ENCODE measurements at regions not wholly inside any gene's neighbourhood (a gene's known extent, or its start where the extent isn't known, plus 50 kb on each side); places are given as distances from the start of the nearest gene placed in this dataset.

GRCh38 chr9:18184401-18184800, 289.6 kb upstream of the ADAMTSL1 start:
- H3K27ac ChIP-seq (ENCODE audit: low read depth, low read length) = no peak overlapping the region
- no peak overlapping the region for H2AFZ ChIP-seq (ENCODE audit: low read depth, low read length, severe bottlenecking)
- no peak overlapping the region for H3K4me2 ChIP-seq (ENCODE audit: low read depth, low read length, poor library complexity, severe bottlenecking)
- no peaks in the 10 kb centered on the region for H3K27me3 ChIP-seq (ENCODE audit: low read length)
- H3K9me3 ChIP-seq (ENCODE audit: insufficient read depth, low read length) = no peaks in the 10 kb centered on the region
- no peaks in the 10 kb centered on the region for H3K36me3 ChIP-seq (ENCODE audit: low read length)
- no peaks in the 10 kb centered on the region for H4K20me1 ChIP-seq (ENCODE audit: low read depth, low read length)
- no peaks in the 10 kb centered on the region for H3K9me2 ChIP-seq (replicated peaks; ENCODE audit: insufficient read depth, low read length)
- H3K79me2 ChIP-seq (ENCODE audit: insufficient read depth, low read length) = no peaks in the 10 kb centered on the region
- no peak overlapping the region for H3K4me3 ChIP-seq (ENCODE audit: insufficient read depth, low read length, poor library complexity, severe bottlenecking)
- TF ChIP-seq EZH2phosphoT487 (conservative IDR thresholded peaks at IDR 0.05; ENCODE audit: low read length) (no peak), CTCF (IDR thresholded peaks at IDR 0.05; ENCODE audit: insufficient read depth, low read length, poor library complexity, severe bottlenecking) (no peak)
- H3F3A ChIP-seq (ENCODE audit: insufficient read depth) = no peaks in the 10 kb centered on the region
- H3K9ac ChIP-seq (ENCODE audit: low read length) = no peak overlapping the region

GRCh38 chr9:18185196-18185595, 288.8 kb upstream of the ADAMTSL1 start:
- no peaks in the 10 kb centered on the region for H3K79me2 ChIP-seq (ENCODE audit: insufficient read depth, low read length)
- H3K4me3 ChIP-seq (ENCODE audit: insufficient read depth, low read length, poor library complexity, severe bottlenecking) = no peak overlapping the region
- no peaks in the 10 kb centered on the region for H3K27me3 ChIP-seq (ENCODE audit: low read length)
- no peak overlapping the region for H3K27ac ChIP-seq (ENCODE audit: low read depth, low read length)
- no peaks in the 10 kb centered on the region for H4K20me1 ChIP-seq (ENCODE audit: low read depth, low read length)
- no peaks in the 10 kb centered on the region for H3F3A ChIP-seq (ENCODE audit: insufficient read depth)
- no peaks in the 10 kb centered on the region for H3K9me3 ChIP-seq (ENCODE audit: insufficient read depth, low read length)
- H3K9ac ChIP-seq (ENCODE audit: low read length) = no peak overlapping the region
- TF ChIP-seq EZH2phosphoT487 (conservative IDR thresholded peaks at IDR 0.05; ENCODE audit: low read length) = no peak
- no peak overlapping the region for H2AFZ ChIP-seq (ENCODE audit: low read depth, low read length, severe bottlenecking)
- H3K36me3 ChIP-seq (ENCODE audit: low read length) = no peaks in the 10 kb centered on the region
- H3K4me2 ChIP-seq (ENCODE audit: low read depth, low read length, poor library complexity, severe bottlenecking) = no peak overlapping the region
- H3K9me2 ChIP-seq (replicated peaks; ENCODE audit: insufficient read depth, low read length) = no peaks in the 10 kb centered on the region

- Histone ChIP-seq H3K27ac (ENCODE audit: low read depth, low read length) (no peak overlapping the region), H4K20me1 (ENCODE audit: low read depth, low read length) (no peaks in the 10 kb centered on the region), H3K27me3 (ENCODE audit: low read length) (no peaks in the 10 kb centered on the region), H3K4me2 (ENCODE audit: low read depth, low read length, poor library complexity, severe bottlenecking) (no peak overlapping the region), H3K4me3 (ENCODE audit: insufficient read depth, low read length, poor library complexity, severe bottlenecking) (no peak overlapping the region), H3F3A (ENCODE audit: insufficient read depth) (no peaks in the 10 kb centered on the region), H3K9ac (ENCODE audit: low read length) (no peak overlapping the region), H3K79me2 (ENCODE audit: insufficient read depth, low read length) (no peaks in the 10 kb centered on the region), H3K9me2 (replicated peaks; ENCODE audit: insufficient read depth, low read length) (no peaks in the 10 kb centered on the region), H3K9me3 (ENCODE audit: insufficient read depth, low read length) (no peaks in the 10 kb centered on the region), H3K36me3 (ENCODE audit: low read length) (no peaks in the 10 kb centered on the region), H2AFZ (ENCODE audit: low read depth, low read length, severe bottlenecking) (no peak overlapping the region)
- TF ChIP-seq EZH2phosphoT487 (conservative IDR thresholded peaks at IDR 0.05; ENCODE audit: low read length) = no peak
- no peak for TF ChIP-seq CTCF (IDR thresholded peaks at IDR 0.05; ENCODE audit: insufficient read depth, low read length, poor library complexity, severe bottlenecking)
Observed at GRCh38 chr9:18188971-18189370, 285.0 kb upstream of the ADAMTSL1 start.

- no peak overlapping the region for H3K4me2 ChIP-seq (ENCODE audit: low read depth, low read length, poor library complexity, severe bottlenecking)
- H3K9ac ChIP-seq (ENCODE audit: low read length) = no peak overlapping the region
- no peak overlapping the region for H3K4me3 ChIP-seq (ENCODE audit: insufficient read depth, low read length, poor library complexity, severe bottlenecking)
- H3F3A ChIP-seq (ENCODE audit: insufficient read depth) = no peaks in the 10 kb centered on the region
- H3K79me2 ChIP-seq (ENCODE audit: insufficient read depth, low read length) = no peaks in the 10 kb centered on the region
- H3K27me3 ChIP-seq (ENCODE audit: low read length) = no peaks in the 10 kb centered on the region
- H2AFZ ChIP-seq (ENCODE audit: low read depth, low read length, severe bottlenecking) = no peak overlapping the region
- no peaks in the 10 kb centered on the region for H3K36me3 ChIP-seq (ENCODE audit: low read length)
- H3K27ac ChIP-seq (ENCODE audit: low read depth, low read length) = no peak overlapping the region
- H3K9me2 ChIP-seq (replicated peaks; ENCODE audit: insufficient read depth, low read length) = no peaks in the 10 kb centered on the region
- TF ChIP-seq CTCF (IDR thresholded peaks at IDR 0.05; ENCODE audit: insufficient read depth, low read length, poor library complexity, severe bottlenecking) (no peak), EZH2phosphoT487 (conservative IDR thresholded peaks at IDR 0.05; ENCODE audit: low read length) (no peak)
- no peaks in the 10 kb centered on the region for H4K20me1 ChIP-seq (ENCODE audit: low read depth, low read length)
- H3K9me3 ChIP-seq (ENCODE audit: insufficient read depth, low read length) = no peaks in the 10 kb centered on the region
Observed at GRCh38 chr9:18189871-18190670, 283.9 kb upstream of the ADAMTSL1 start.

Data from SU-DHL-6 (cell line).